NCI-H82 treated with DMSO at 0.1 percent for 48 hours (cell line): ENCODE measurements at regions not wholly inside any gene's neighbourhood (a gene's known extent, or its start where the extent isn't known, plus 50 kb on each side); places are given as distances from the start of the nearest gene placed in this dataset.

Experiments
- DNase-seq: peaks from one replicate; lab custom pipeline; 2025; ENCODE audit not compliant: unreplicated experiment; lab: John Stamatoyannopoulos, UW

- DNase-seq, result no peak
Observed at GRCh38 chr9:115362101-115362500, 244.1 kb upstream of the TNC start.

DNA sequence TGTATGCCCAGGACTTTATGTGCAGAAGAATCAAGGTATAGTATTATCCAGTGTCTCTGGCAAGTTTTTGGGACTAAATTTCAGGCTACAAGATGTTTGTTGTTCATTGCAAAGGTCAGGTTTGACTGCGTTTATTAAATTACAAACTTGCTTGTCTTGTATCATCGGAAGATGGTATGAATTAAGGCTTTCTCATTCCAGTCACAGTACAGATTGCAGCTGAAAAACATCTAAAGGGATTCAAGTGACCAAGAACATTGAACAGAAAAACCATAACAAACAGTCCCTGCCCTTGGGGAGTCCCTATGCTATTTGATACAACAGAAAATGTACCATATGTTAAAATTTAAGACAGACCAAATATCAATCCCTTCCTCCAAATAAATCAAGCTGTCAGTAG, 244.7 kb upstream of the TNC start:
- DNase-seq, result no peak

GRCh38 chr9:115364991-115365390, 247.0 kb upstream of the TNC start:
- no peak for DNase-seq

GRCh38 chr9:115367321-115367720, 249.4 kb upstream of the TNC start:
- no peak for DNase-seq

DNA sequence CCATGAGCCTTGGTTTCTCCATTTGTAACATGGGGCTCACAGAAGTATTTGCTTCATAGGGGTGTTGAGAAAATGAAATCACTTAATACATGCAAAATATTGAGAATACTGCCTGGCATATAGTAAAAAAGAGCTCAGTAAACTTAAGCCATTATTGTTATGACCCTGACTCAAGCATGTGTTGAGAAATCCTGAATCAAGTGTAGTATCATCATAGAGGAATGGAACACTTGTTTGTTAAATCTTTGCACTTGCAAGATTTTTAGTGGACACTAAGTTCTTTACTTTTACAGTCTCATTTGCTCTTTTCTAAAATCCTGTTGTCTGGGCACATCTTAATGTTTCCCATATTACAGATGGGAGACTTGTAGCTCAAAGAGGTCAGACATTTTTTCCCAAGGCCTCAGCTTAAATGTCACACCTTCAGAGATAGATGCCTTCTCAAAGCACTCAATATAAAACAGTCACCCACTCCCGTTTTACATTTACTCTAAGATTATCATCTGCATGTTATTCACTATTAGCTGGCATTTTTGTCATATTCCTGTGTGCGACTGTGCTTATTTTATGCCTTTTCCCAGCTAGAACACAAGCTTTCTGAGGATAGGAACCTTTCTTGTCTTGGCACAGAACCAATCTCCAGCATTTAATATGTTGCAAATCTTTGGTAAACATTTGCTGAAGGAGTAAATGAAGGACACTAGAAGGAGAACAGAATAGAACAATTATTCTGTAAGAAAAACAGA, 250.0 kb upstream of the TNC start:
- no peak for DNase-seq

DNA sequence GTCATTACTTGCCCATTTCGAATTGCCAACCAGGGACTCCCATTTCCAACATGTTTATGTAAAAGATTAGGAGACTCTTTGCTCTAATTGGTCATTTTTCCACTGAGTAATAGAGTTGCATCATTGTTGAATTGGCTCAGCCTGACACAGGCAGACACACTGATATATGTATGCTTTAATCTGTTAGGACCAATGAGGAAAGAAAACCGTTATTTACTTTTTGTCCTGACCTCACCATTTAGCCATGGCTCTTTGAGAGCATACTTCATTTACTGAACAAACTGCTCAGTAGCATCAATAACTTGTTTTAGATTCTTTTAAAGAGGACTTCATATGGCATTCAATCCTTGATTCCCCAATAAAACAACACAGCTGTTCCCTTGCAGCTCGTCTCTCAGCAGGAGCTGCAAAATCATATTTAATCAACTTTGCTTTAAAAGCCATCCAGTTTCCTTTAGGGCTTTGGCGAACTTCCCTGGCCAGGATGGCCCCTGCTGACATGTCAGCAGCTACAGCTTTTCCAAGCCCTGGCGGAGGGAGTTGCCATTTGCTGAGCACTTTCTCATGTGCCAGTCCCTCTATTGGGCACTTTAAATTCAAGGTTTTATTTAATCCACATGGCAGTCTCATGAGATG, 251.5 kb upstream of the TNC start:
- DNase-seq, result no peak

DNA sequence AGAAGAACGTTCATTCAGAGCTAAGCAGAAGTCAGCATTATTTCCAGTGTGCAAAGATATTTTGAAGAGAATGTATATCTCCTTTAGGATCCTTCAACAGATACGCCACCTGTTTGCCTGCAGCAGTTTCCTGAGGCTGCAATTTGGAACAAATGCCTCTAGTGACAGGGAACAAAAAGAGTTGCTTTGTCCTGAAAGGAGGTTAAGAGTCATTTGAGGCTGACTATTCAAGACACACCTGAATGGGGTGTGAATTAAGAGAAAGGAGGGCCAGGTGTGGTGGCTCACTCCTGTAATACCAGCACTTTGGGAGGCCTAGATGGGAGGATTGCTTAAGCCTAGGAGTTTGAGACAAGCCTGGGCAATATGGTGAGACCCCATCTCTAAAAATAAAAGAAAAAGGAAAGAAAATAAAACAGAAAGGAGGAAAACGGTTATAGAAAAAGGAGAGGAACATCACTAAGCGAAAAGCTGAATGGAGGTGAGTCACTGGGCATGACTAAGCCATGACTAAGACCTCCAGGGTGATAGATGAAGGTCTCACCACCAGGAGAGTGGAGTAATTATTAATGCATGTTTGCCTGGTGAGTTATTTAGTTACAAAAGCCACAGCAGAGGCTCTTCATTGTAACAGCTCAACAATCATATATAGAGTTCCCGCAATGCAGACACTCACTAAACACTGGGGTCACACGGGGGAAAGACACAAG, 255.2 kb upstream of the TNC start:
- DNase-seq, result no peak

GRCh38 chr9:115373710-115374045, 255.7 kb upstream of the TNC start:
- no peak for DNase-seq

- no peak for DNase-seq
Observed at GRCh38 chr9:115374724-115375268, 256.8 kb upstream of the TNC start.

DNA sequence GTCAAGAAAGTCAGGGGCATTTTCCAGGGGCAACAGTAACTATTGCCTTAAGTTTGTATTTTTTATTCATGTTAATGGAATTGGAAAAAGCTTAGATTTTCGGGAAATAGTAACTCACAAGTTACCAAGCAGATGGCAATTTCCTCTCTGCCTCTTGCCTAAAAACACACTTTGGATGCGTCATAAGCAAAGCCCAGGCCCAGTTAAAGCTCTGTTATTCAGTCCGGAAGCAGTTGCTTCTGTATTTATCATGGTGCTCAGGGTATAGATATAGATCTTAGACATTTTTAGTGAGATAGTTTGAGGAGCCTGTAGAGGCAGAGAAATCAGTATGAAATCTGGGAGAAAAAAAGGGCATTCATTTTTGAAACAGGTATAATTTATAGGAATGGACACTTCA, 260.3 kb upstream of the TNC start:
- no peak for DNase-seq

- DNase-seq, result no peak
Observed at GRCh38 chr9:115378758-115379157, 260.8 kb upstream of the TNC start.

GRCh38 chr9:115379719-115380118, 261.8 kb upstream of the TNC start:
- DNase-seq, result no peak

- no peak for DNase-seq
Observed at GRCh38 chr9:115382865-115383264, 264.9 kb upstream of the TNC start.

- no peak for DNase-seq
Observed at GRCh38 chr9:115385383-115386122, 267.6 kb upstream of the TNC start.

DNA sequence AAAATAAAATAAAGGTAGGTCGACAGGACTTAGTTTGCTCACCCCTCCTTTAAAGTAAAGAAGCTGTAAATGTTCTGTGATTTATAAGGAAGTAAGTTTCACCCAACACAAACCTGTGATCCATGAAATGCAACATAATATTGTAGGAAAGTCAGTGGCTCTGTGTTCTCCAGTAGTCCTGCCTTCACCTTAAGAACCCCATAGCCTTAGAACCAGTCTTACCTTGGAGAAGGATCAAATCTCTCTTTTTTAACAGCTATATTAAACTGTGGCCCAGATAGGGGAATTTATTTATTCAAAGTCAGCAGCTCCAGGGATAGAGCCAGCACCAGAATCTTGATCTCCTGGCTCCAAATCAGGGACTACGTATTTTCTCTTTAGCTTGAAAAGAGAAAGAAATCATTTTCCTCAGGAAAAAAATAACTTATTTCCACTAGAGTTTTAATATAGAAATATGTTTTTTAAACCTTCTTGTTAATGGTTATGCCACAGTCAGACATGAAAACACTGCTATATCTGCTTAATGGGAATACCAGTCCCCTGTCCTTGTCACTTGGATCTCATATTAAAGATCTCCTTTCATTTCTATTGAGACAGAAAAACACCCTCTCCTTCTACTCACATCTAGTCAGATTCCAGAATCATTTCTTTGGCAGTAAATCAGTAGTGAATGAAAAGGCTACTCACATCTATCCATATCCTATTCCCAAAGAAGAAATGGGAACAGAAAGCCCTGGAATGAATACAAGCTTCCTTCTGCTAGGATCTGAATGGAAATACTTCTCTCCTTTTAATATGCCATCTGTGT, 269.2 kb upstream of the TNC start:
- no peak for DNase-seq

DNA sequence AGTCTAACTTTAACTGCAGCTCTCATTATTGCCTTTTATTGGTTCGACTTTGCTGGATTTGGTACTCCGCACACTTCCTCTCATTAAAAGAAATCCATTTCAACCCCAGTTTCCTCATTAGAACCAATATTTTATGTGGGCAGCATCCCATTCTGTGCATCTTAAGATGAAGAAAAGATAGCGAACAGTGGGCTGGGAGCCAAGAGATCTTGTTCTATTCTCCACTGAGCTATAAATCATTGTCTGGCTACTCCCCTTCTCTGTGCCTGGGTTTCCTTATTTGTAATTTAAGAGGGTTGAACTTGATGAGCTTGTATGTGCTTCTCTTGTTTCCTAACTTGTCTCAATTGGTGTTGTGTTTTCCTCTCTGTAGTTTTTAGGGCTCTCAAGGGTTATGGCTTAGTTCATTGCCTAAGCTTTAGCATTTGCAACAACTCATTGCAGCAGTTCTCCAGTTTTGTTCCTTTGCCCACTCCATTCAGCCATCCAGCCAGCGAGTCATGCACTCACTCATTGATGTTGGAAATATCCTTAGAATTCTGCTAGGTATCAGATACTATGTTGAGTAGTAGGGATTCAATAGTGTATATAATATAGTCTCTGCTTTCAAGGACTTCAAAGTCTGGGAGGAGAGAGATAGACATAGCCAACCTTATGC, 273.3 kb upstream of the TNC start:
- DNase-seq, result no peak

DNA sequence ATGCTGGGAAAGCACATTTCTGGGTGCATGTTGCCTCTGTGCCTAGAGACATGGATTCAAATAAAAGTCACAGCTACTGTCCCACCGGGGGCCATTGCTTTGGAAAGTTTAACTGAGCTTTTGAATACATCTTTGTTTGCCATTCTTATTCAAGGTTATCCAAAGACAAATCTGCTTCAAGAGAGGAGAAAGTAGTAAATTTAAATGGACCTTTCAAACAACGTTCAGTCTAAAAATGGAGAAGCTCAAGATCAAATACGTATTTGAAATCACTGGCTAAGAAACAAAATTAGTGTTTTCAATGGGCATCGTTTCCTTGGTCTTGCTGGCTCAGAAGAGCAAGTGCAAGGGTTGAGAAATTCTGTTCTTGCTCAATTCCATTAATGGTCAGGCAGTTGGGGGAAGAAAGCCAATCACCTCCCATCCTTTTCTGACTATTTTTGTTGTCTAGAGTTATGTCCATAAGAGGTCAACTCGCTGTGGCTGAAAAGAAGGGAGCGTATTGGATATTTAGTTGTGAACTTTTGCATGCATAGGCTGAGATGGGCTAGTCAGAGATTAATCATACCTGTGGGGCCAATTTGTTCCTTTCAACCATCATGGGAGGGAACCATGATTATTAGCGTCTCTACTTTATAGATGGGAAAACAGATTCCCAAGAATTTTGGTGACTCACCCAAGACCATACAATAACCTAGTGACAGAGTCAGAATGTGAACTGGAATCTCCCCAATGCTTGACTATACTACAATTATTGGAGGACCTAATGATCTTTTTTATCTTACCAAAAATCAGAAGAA, 276.2 kb upstream of the TNC start:
- no peak for DNase-seq

- no peak for DNase-seq
Observed at GRCh38 chr9:115395511-115396021, 277.6 kb upstream of the TNC start.

DNA sequence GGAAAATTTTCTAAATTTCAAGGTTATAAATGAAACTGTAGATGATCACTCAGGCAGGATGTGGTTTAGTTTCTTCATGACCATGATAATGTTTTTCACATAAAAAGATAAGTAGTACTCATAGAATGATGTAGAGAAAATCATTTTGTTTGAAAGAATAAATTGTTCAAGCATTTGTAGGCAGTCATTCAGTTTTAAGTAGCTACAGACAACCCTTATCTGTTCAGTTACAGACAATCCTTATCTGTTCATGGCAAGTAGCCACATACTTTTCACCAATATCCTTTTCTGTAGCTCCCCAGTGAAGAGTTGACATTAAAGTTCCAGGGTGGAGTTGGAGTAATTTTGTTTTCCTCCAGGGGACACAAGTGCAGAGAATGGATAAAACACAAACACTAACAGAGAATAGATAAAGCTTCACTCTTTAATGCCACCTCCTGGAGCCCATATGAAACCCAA, 278.1 kb upstream of the TNC start:
- no peak for DNase-seq
